Thyroid gland (tissue), 4 donors: ENCODE measurements at regions not wholly inside any gene's neighbourhood (a gene's known extent, or its start where the extent isn't known, plus 50 kb on each side); places are given as distances from the start of the nearest gene placed in this dataset.

Experiments
- DNase-seq, 2 donors: peaks; one replicate each; pipeline ENCODE4 v3.0.0-alpha.2; 2019
- H3K27ac ChIP-seq, 3 donors: fragments of 200-600 bp; sonication (generic); 1 replicate in 2 of 3; 2 replicates in 1 of 3; pipeline ENCODE4 v1.5.1; 2016 to 2019; ENCODE audit warnings: mild to moderate bottlenecking in 1 of 3, moderate library complexity in 1 of 3
- H3K27me3 ChIP-seq: fragments of 200-600 bp; sonication (generic); one replicate; pipeline ENCODE4 v1.5.1; 2019
- H3K36me3 ChIP-seq, 2 donors: fragments of 200-600 bp; sonication (generic); one replicate each; pipeline ENCODE4 v1.5.1; 2016 to 2019
- H3K4me1 ChIP-seq, 2 donors: fragments of 200-600 bp; sonication (generic); one replicate each; pipeline ENCODE4 v1.5.1; 2017 to 2019
- H3K4me3 ChIP-seq, 3 donors: fragments of 200-600 bp; sonication (generic); replicated peaks in 1 of 3; 1 replicate in 2 of 3; 2 replicates in 1 of 3; pipeline ENCODE4 v1.5.1; 2016; ENCODE audit warnings: mild to moderate bottlenecking in 1 of 3
- H3K9me3 ChIP-seq: fragments of 200-600 bp; sonication (generic); one replicate; pipeline ENCODE4 v1.5.1; 2017
- CTCF ChIP-seq, 6 experiments: fragments of 200-600 bp in 3 of 6; fragments of 450-650 bp in 3 of 6; sonication (generic) in 3 of 6; IDR thresholded peaks; one replicate each; pipeline ENCODE4 v1.5.1; 2016 to 2019; ENCODE audit warnings: antibody characterized with exemption in 6 of 6, mild to moderate bottlenecking in 2 of 6, inconsistent platforms in 1 of 6, moderate library complexity in 1 of 6
- POLR2A ChIP-seq, 2 donors: fragments of 450-650 bp; IDR thresholded peaks; one replicate each; pipeline ENCODE4 v1.6.1; 2017; ENCODE audit warnings: antibody characterized with exemption in 2 of 2, mild to moderate bottlenecking in 2 of 2, moderate library complexity in 1 of 2
- WGBS, 2 donors: methylation state at CpG; one replicate each; pipeline ENCODE4 v1.1.5; 2017; 5-methylcytosine and 5-hydroxymethylcytosine counted together
- intact Hi-C: fragments of 100-400 bp; cut with DNase I; formaldehyde crosslinking; loops from one replicate; pipeline ENCODE4 v1.15.1; 2023

- DNase-seq: no peak
- WGBS, 2 donors: 50 to 52% methylated on average over 3 of the region's 3 CpGs
- Histone ChIP-seq H3K4me3 (no peak overlapping the region), H3K27me3 (no peaks in the 10 kb centered on the region), H3K27ac (no peak overlapping the region), H3K36me3 (no peaks in the 10 kb centered on the region), H3K4me1 (no peaks in the 10 kb centered on the region), H3K9me3 (no peaks in the 10 kb centered on the region)
- intact Hi-C loops: loop anchor here (10.0 kb wide), 2 partner anchors 117 to 263 kb away; no protein-coding TSS in a partner anchor
- TF ChIP-seq POLR2A (IDR thresholded peaks at IDR 0.05) (no peak), CTCF (IDR thresholded peaks at IDR 0.05) (no peak)
Observed at GRCh38 chr4:20421603-20421985, 169.9 kb downstream of the SLIT2 start.

- Histone ChIP-seq H3K9me3 (no peaks in the 10 kb centered on the region), H3K4me1 (no peaks in the 10 kb centered on the region), H3K4me3 (no peak overlapping the region), H3K27ac (no peak overlapping the region), H3K36me3 (no peaks in the 10 kb centered on the region), H3K27me3 (no peaks in the 10 kb centered on the region)
- WGBS, 2 donors: 44 to 52% methylated on average over 2 of the region's 2 CpGs
- intact Hi-C loops: loop anchor here (10.0 kb wide), 2 partner anchors 118 to 262 kb away; no protein-coding TSS in a partner anchor
- no peak for TF ChIP-seq POLR2A (IDR thresholded peaks at IDR 0.05)
- TF ChIP-seq CTCF (IDR thresholded peaks at IDR 0.05): peak in 4 of 6 experiments; percentile 6 to 41 (median 40)
- DNase-seq: peak in 1 of 2 donors; percentile 5
Observed at GRCh38 chr4:20422398-20422797, 170.7 kb downstream of the SLIT2 start.

- intact Hi-C loops: loop anchor here (10.0 kb wide), 2 partner anchors 119 to 261 kb away; no protein-coding TSS in a partner anchor
- 94 to 96% methylated on average over 3 of the region's 3 CpGs for WGBS, 2 donors
- TF ChIP-seq POLR2A (IDR thresholded peaks at IDR 0.05) (no peak), CTCF (IDR thresholded peaks at IDR 0.05) (no peak)
- Histone ChIP-seq H3K9me3 (no peaks in the 10 kb centered on the region), H3K27ac (no peak overlapping the region), H3K4me1 (no peaks in the 10 kb centered on the region), H3K36me3 (no peaks in the 10 kb centered on the region), H3K27me3 (no peaks in the 10 kb centered on the region), H3K4me3 (no peak overlapping the region)
- no peak for DNase-seq
Observed at GRCh38 chr4:20423420-20423819, 171.7 kb downstream of the SLIT2 start.

- Histone ChIP-seq H3K27ac (no peak overlapping the region), H3K9me3 (no peaks in the 10 kb centered on the region), H3K4me3 (no peak overlapping the region), H3K4me1 (no peaks in the 10 kb centered on the region), H3K36me3 (no peaks in the 10 kb centered on the region), H3K27me3 (no peaks in the 10 kb centered on the region)
- no peak for TF ChIP-seq CTCF (IDR thresholded peaks at IDR 0.05)
- no peak for TF ChIP-seq POLR2A (IDR thresholded peaks at IDR 0.05)
- no peak for DNase-seq
- 94 to 100% methylated on average over 1 of the region's 1 CpG for WGBS, 2 donors
- intact Hi-C loops: loop anchor here (10.0 kb wide), 2 partner anchors 121 to 259 kb away; no protein-coding TSS in a partner anchor
Observed at GRCh38 chr4:20426028-20426427, 174.3 kb downstream of the SLIT2 start.

- Histone ChIP-seq H3K36me3 (no peaks in the 10 kb centered on the region), H3K4me3 (no peak overlapping the region), H3K27me3 (no peaks in the 10 kb centered on the region), H3K4me1 (no peaks in the 10 kb centered on the region), H3K27ac (no peak overlapping the region), H3K9me3 (no peaks in the 10 kb centered on the region)
- intact Hi-C loops: loop anchor here (10.0 kb wide), 2 partner anchors 124 to 256 kb away; no protein-coding TSS in a partner anchor
- TF ChIP-seq CTCF (IDR thresholded peaks at IDR 0.05) (peak in 3 of 6 experiments; percentile 27 to 41 (median 33)), POLR2A (IDR thresholded peaks at IDR 0.05) (no peak)
- WGBS, 2 donors: 71 to 80% methylated on average over 8 of the region's 8 CpGs
- no peak for DNase-seq
Observed at GRCh38 chr4:20428436-20429160, 176.9 kb downstream of the SLIT2 start.
